ENCODE measurements at regions not wholly inside any gene's neighbourhood (a gene's known extent, or its start where the extent isn't known, plus 50 kb on each side); places are given as distances from the start of the nearest gene placed in this dataset.

- no peaks in the 10 kb centered on the region for H3K27me3 Mint-ChIP-seq (ENCODE audit: insufficient read depth, unreplicated experiment)
- no peaks in the 10 kb centered on the region for H3K4me1 Mint-ChIP-seq (ENCODE audit: insufficient read depth, unreplicated experiment)
- no peak for TF ChIP-seq CTCF (IDR thresholded peaks at IDR 0.05; ENCODE audit: unreplicated experiment)
- ChIA-PET CTCF (interaction anchor here (0.6 kb wide), 2 partner anchors 632 to 970 kb away, joined by 3 to 4 read pairs; no protein-coding TSS in a partner anchor), POLR2A (interaction anchor here (0.6 kb wide), 1 partner anchor 246 kb away, joined by 4 read pairs; no protein-coding TSS in a partner anchor)
- no peaks in the 10 kb centered on the region for H3K9me3 Mint-ChIP-seq (ENCODE audit: unreplicated experiment)
- intact Hi-C loops (cut with micrococcal nuclease), result no loop called here
- H3K27ac Mint-ChIP-seq (ENCODE audit: low read depth, unreplicated experiment), result no peak overlapping the region
- no peak overlapping the region for H3K4me3 Mint-ChIP-seq (ENCODE audit: unreplicated experiment)
- no peaks in the 10 kb centered on the region for H3K36me3 Mint-ChIP-seq (ENCODE audit: insufficient read depth, unreplicated experiment)
- DNase-seq (ENCODE audit: unreplicated experiment), result no peak
- no TSS peak for BruUV-seq (replicated peaks)
These were observed 866.0 kb upstream of the NR2F2 start for GRCh38 chr15:95464509-95464908.

- Mint-ChIP-seq H3K27me3 (ENCODE audit: insufficient read depth, unreplicated experiment) (no peaks in the 10 kb centered on the region), H3K4me3 (ENCODE audit: unreplicated experiment) (no peak overlapping the region), H3K4me1 (ENCODE audit: insufficient read depth, unreplicated experiment) (no peaks in the 10 kb centered on the region), H3K27ac (ENCODE audit: low read depth, unreplicated experiment) (no peak overlapping the region), H3K9me3 (ENCODE audit: unreplicated experiment) (no peaks in the 10 kb centered on the region), H3K36me3 (ENCODE audit: insufficient read depth, unreplicated experiment) (no peaks in the 10 kb centered on the region)
- CTCF ChIA-PET, result no interaction called here
- BruUV-seq (replicated peaks), result no TSS peak
- no peak for TF ChIP-seq CTCF (IDR thresholded peaks at IDR 0.05; ENCODE audit: unreplicated experiment)
- DNase-seq (ENCODE audit: unreplicated experiment), result no peak
- POLR2A ChIA-PET, result no interaction called here
- intact Hi-C loops (cut with micrococcal nuclease), result no loop called here
These were observed 861.7 kb upstream of the NR2F2 start for GRCh38 chr15:95468820-95469219.

DNA sequence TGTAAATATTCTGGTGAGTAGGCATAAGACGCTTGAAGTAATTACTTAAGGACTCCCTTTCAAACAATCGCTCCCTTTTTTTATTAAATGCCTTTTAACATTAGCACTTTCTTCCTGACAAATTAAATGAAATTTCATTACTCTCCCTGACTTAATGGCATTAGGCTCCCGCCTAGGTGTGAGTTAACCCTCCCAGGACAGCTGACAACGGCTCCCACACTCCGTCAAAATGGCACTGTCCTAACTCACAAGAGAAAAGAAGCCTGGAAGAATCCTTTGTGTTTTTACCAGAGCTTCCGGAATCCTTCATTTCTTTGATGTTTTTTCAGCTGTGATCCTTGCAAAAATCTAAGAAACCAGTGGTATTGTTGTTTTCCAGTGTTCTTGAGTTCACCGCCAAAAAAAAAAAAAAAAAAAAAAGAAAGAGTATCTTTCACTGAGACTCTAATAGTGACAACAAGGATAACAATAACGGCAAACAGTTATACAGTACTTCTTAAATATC, 861.0 kb upstream of the NR2F2 start:
- TF ChIP-seq CTCF (IDR thresholded peaks at IDR 0.05; ENCODE audit: unreplicated experiment), result no peak
- H3K27ac Mint-ChIP-seq (ENCODE audit: low read depth, unreplicated experiment), result no peak overlapping the region
- intact Hi-C loops (cut with micrococcal nuclease), result no loop called here
- no peaks in the 10 kb centered on the region for H3K4me1 Mint-ChIP-seq (ENCODE audit: insufficient read depth, unreplicated experiment)
- H3K4me3 Mint-ChIP-seq (ENCODE audit: unreplicated experiment), result no peak overlapping the region
- H3K36me3 Mint-ChIP-seq (ENCODE audit: insufficient read depth, unreplicated experiment), result no peaks in the 10 kb centered on the region
- BruUV-seq (replicated peaks), result no TSS peak
- H3K9me3 Mint-ChIP-seq (ENCODE audit: unreplicated experiment), result no peaks in the 10 kb centered on the region
- POLR2A ChIA-PET, result interaction anchor here (1.0 kb wide), 1 partner anchor 12 kb away, joined by 3 read pairs; no protein-coding TSS in a partner anchor
- DNase-seq (ENCODE audit: unreplicated experiment), result no peak
- CTCF ChIA-PET, result interaction anchor here (0.7 kb wide), 1 partner anchor 14 kb away, joined by 9 read pairs; no protein-coding TSS in a partner anchor
- no peaks in the 10 kb centered on the region for H3K27me3 Mint-ChIP-seq (ENCODE audit: insufficient read depth, unreplicated experiment)

DNA sequence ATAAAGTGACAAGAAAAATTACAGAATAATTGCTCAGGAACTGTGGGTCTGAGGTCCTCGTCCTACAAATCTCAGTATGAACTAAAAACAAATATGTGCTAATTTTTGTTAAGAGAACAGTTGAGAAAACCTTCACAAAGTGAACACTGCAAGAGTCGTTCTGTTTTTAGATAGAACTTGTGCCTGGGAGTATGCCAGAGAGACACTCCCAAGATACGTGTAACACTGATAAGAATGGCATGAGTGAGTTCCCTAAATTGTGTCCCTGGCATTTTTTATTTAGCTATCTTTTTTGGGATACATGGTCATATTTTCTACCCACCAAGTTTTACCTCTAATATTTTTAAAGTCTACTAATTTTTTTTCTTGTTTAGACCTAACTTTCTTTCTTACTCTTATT, 860.0 kb upstream of the NR2F2 start:
- Mint-ChIP-seq H3K4me1 (ENCODE audit: insufficient read depth, unreplicated experiment) (no peaks in the 10 kb centered on the region), H3K9me3 (ENCODE audit: unreplicated experiment) (no peaks in the 10 kb centered on the region), H3K4me3 (ENCODE audit: unreplicated experiment) (no peak overlapping the region), H3K27me3 (ENCODE audit: insufficient read depth, unreplicated experiment) (no peaks in the 10 kb centered on the region), H3K36me3 (ENCODE audit: insufficient read depth, unreplicated experiment) (no peaks in the 10 kb centered on the region), H3K27ac (ENCODE audit: low read depth, unreplicated experiment) (no peak overlapping the region)
- ChIA-PET POLR2A (interaction anchor here (1.0 kb wide), 1 partner anchor 11 kb away, joined by 3 read pairs; no protein-coding TSS in a partner anchor), CTCF (interaction anchor here (0.6 kb wide), 1 partner anchor 1764 kb away, joined by 3 read pairs; no protein-coding TSS in a partner anchor)
- no peak for DNase-seq (ENCODE audit: unreplicated experiment)
- intact Hi-C loops (cut with micrococcal nuclease), result no loop called here
- TF ChIP-seq CTCF (IDR thresholded peaks at IDR 0.05; ENCODE audit: unreplicated experiment), result no peak
- no TSS peak for BruUV-seq (replicated peaks)

Data from MCF 10A (cell line).